Sigmoid colon (tissue), 3 donors: ENCODE measurements at regions not wholly inside any gene's neighbourhood (a gene's known extent, or its start where the extent isn't known, plus 50 kb on each side); places are given as distances from the start of the nearest gene placed in this dataset.

Experiments used
- CTCF ChIP-seq, 4 experiments: fragments of 450-650 bp in 3 of 4; fragments of 200-600 bp in 1 of 4; IDR thresholded peaks; one replicate each; pipeline ENCODE4 v1.5.1; 2016 to 2019; ENCODE audit warnings: antibody characterized with exemption in 4 of 4, mild to moderate bottlenecking in 3 of 4, moderate library complexity in 2 of 4
- POLR2A ChIP-seq, 2 donors: fragments of 450-650 bp; IDR thresholded peaks; one replicate each; pipeline ENCODE4 v1.6.1; 2016; ENCODE audit warnings: antibody characterized with exemption in 2 of 2, mild to moderate bottlenecking in 2 of 2, moderate library complexity in 2 of 2

GRCh38 chr5:98468188-98468869, 305.1 kb upstream of the RGMB start:
- TF ChIP-seq POLR2A (IDR thresholded peaks at IDR 0.05) = no peak
- no peak for TF ChIP-seq CTCF (IDR thresholded peaks at IDR 0.05)
